ENCODE measurements at regions not wholly inside any gene's neighbourhood (a gene's known extent, or its start where the extent isn't known, plus 50 kb on each side); places are given as distances from the start of the nearest gene placed in this dataset.

GRCh38 chr2:18169893-18170175 lies 291.4 kb downstream of the KCNS3 start:
- TF ChIP-seq CTCF (IDR thresholded peaks at IDR 0.05) = no peak
- TF ChIP-seq POLR2A (IDR thresholded peaks at IDR 0.05) = no peak

All from breast epithelium (tissue), 3 donors.